ENCODE measurements at regions not wholly inside any gene's neighbourhood (a gene's known extent, or its start where the extent isn't known, plus 50 kb on each side); places are given as distances from the start of the nearest gene placed in this dataset.

DNA sequence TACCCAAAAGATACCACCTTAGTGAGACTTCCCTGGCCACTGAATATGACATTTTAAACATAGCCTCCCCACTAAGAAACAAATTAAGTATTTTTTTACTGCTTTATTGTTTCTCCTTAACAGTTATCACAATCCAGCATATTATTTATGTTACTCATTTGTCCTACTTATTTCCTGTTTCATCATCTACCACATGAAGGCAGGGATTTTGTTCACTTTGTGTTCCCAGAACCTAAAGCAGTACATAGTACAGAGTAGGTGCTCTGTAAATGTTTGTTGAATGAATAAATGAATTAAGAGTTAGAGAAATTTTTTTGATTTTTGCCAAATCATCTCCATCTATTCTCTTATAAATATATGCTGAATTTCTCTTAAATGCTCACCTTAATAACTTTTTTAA lies 318.4 kb upstream of the GIMD1 start:
- no peak overlapping the region for H3K27ac ChIP-seq (ENCODE audit: low read depth in 2 of 2, low read length in 2 of 2)
- no peaks in the 10 kb centered on the region for H3K9me3 ChIP-seq (ENCODE audit: control insufficient read depth in 2 of 2, low read length in 2 of 2)
- no peaks in the 10 kb centered on the region for H3K4me1 ChIP-seq (ENCODE audit: control insufficient read depth in 2 of 2, insufficient read depth in 2 of 2, low read length in 2 of 2)
- H3K4me3 ChIP-seq (ENCODE audit: low read length in 2 of 2) = no peak overlapping the region
- H3K27me3 ChIP-seq (ENCODE audit: control insufficient read depth in 2 of 2, insufficient read depth in 2 of 2, low read length in 2 of 2) = no peaks in the 10 kb centered on the region
- no peak overlapping the region for H3K9ac ChIP-seq (ENCODE audit: low read depth in 1 of 2, low read length in 2 of 2)
- H3K36me3 ChIP-seq (ENCODE audit: control insufficient read depth in 2 of 2, insufficient read depth in 2 of 2, low read length in 2 of 2) = no peaks in the 10 kb centered on the region

DNA sequence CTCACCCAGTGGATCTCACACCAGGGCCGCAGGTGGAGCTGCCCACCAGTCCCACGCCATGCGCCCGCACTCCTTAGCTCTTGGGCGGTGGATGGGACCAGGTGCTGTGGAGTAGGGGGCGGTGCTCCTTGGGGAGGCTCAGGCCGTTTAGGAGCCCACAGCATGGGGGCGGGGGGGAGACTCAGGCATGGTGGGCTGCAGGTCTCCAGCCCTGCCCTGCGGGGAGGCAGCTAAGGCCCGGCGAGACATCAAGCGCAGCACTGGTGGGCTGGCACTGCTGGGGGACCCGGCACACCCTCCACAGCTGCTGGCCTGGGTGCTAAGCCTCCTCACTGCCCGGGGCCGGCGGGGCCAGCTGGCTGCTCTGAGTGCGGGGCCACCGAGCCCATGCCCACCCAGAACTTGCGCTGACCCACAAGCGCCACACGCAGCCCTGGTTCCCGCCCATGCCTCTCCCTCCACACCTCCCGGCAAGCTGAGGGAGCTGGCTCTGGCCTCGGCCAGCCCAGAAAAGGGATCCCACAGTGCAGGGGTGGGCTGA lies 312.9 kb upstream of the GIMD1 start:
- no peaks in the 10 kb centered on the region for H3K27me3 ChIP-seq (ENCODE audit: control insufficient read depth in 2 of 2, insufficient read depth in 2 of 2, low read length in 2 of 2)
- H3K4me3 ChIP-seq (ENCODE audit: low read length in 2 of 2) = no peak overlapping the region
- no peaks in the 10 kb centered on the region for H3K4me1 ChIP-seq (ENCODE audit: control insufficient read depth in 2 of 2, insufficient read depth in 2 of 2, low read length in 2 of 2)
- no peak overlapping the region for H3K27ac ChIP-seq (ENCODE audit: low read depth in 2 of 2, low read length in 2 of 2)
- no peaks in the 10 kb centered on the region for H3K36me3 ChIP-seq (ENCODE audit: control insufficient read depth in 2 of 2, insufficient read depth in 2 of 2, low read length in 2 of 2)
- H3K9me3 ChIP-seq (ENCODE audit: control insufficient read depth in 2 of 2, low read length in 2 of 2) = no peaks in the 10 kb centered on the region
- H3K9ac ChIP-seq (ENCODE audit: low read depth in 1 of 2, low read length in 2 of 2) = no peak overlapping the region

- H3K4me3 ChIP-seq (ENCODE audit: low read length in 2 of 2) = no peak overlapping the region
- no peak overlapping the region for H3K27ac ChIP-seq (ENCODE audit: low read depth in 2 of 2, low read length in 2 of 2)
- H3K27me3 ChIP-seq (ENCODE audit: control insufficient read depth in 2 of 2, insufficient read depth in 2 of 2, low read length in 2 of 2) = no peaks in the 10 kb centered on the region
- H3K9me3 ChIP-seq (ENCODE audit: control insufficient read depth in 2 of 2, low read length in 2 of 2) = no peaks in the 10 kb centered on the region
- H3K9ac ChIP-seq (ENCODE audit: low read depth in 1 of 2, low read length in 2 of 2) = no peak overlapping the region
- H3K36me3 ChIP-seq (ENCODE audit: control insufficient read depth in 2 of 2, insufficient read depth in 2 of 2, low read length in 2 of 2) = no peaks in the 10 kb centered on the region
- H3K4me1 ChIP-seq (ENCODE audit: control insufficient read depth in 2 of 2, insufficient read depth in 2 of 2, low read length in 2 of 2) = no peaks in the 10 kb centered on the region
Measured at GRCh38 chr4:106679063-106679462, 310.5 kb upstream of the GIMD1 start.

- Histone ChIP-seq H3K27ac (ENCODE audit: low read depth in 2 of 2, low read length in 2 of 2) (no peak overlapping the region), H3K27me3 (ENCODE audit: control insufficient read depth in 2 of 2, insufficient read depth in 2 of 2, low read length in 2 of 2) (no peaks in the 10 kb centered on the region)
Measured at GRCh38 chr4:106677213-106677612, 308.6 kb upstream of the GIMD1 start.

DNA sequence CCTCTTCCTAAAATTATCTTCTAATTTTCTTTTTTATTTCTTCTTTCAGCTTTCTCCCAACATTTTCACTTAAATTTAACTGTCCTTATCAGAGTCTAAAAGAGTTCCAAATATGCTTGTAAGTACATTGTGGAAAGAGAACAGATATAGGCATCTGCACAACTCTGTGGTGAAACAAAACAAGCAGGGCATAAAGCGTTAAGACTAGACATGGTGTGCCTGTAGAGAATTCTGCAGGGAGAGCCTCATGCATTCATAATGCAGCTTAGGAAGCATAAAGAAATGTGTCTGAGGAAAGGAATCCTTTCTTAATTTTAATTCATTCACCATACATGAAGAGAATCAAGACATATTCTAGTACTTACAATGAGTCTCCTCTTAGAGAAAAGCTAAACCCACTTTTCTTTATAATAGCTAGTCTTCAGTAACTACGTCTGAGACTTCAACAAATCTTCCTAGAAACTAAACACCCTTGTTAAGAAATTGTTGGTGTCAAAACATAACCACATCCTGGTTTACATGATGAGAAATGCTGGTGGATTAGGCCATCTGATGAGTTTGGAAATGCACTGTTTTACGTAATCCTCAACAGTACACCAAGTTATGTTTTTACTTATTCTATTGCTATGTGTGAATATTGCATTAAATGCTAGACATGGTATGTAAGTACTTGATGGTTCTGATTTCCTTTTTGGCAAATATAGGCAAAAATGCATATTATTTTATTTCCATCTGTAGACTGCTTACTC lies 307.8 kb upstream of the GIMD1 start:
- Histone ChIP-seq H3K36me3 (ENCODE audit: control insufficient read depth in 2 of 2, insufficient read depth in 2 of 2, low read length in 2 of 2) (no peaks in the 10 kb centered on the region), H3K9me3 (ENCODE audit: control insufficient read depth in 2 of 2, low read length in 2 of 2) (no peaks in the 10 kb centered on the region), H3K9ac (ENCODE audit: low read depth in 1 of 2, low read length in 2 of 2) (no peak overlapping the region), H3K27ac (ENCODE audit: low read depth in 2 of 2, low read length in 2 of 2) (no peak overlapping the region), H3K27me3 (ENCODE audit: control insufficient read depth in 2 of 2, insufficient read depth in 2 of 2, low read length in 2 of 2) (no peaks in the 10 kb centered on the region), H3K4me3 (ENCODE audit: low read length in 2 of 2) (no peak overlapping the region), H3K4me1 (ENCODE audit: control insufficient read depth in 2 of 2, insufficient read depth in 2 of 2, low read length in 2 of 2) (no peaks in the 10 kb centered on the region)

More at GRCh38 chr4:106677213-106677612, 308.6 kb upstream of the GIMD1 start:
- H3K4me3 ChIP-seq (ENCODE audit: low read length in 2 of 2) = no peak overlapping the region
- no peak overlapping the region for H3K9ac ChIP-seq (ENCODE audit: low read depth in 1 of 2, low read length in 2 of 2)
- H3K4me1 ChIP-seq (ENCODE audit: control insufficient read depth in 2 of 2, insufficient read depth in 2 of 2, low read length in 2 of 2) = no peaks in the 10 kb centered on the region
- no peaks in the 10 kb centered on the region for H3K36me3 ChIP-seq (ENCODE audit: control insufficient read depth in 2 of 2, insufficient read depth in 2 of 2, low read length in 2 of 2)
- H3K9me3 ChIP-seq (ENCODE audit: control insufficient read depth in 2 of 2, low read length in 2 of 2) = no peaks in the 10 kb centered on the region

DNA sequence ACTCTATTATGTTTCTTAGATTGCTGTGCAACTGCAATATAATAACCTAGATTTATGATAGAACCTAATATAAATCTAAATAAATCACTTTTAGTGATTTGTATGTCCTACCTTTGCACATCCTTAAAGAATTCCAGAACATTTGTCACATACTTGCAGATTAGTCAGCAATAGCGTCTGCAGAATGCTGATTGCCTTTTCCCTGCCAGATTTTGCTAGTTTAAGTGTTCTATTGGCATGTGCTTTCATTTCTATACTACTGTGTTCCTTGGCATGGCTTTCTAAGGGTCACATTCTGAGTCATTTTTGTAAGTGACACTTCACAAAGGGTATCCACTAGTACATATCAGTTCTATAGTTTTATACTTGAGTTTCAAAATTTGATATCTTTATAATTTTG lies 303.1 kb upstream of the GIMD1 start:
- Histone ChIP-seq H3K4me1 (ENCODE audit: control insufficient read depth in 2 of 2, insufficient read depth in 2 of 2, low read length in 2 of 2) (no peaks in the 10 kb centered on the region), H3K27me3 (ENCODE audit: control insufficient read depth in 2 of 2, insufficient read depth in 2 of 2, low read length in 2 of 2) (no peaks in the 10 kb centered on the region), H3K36me3 (ENCODE audit: control insufficient read depth in 2 of 2, insufficient read depth in 2 of 2, low read length in 2 of 2) (no peaks in the 10 kb centered on the region), H3K9me3 (ENCODE audit: control insufficient read depth in 2 of 2, low read length in 2 of 2) (no peaks in the 10 kb centered on the region), H3K9ac (ENCODE audit: low read depth in 1 of 2, low read length in 2 of 2) (no peak overlapping the region), H3K4me3 (ENCODE audit: low read length in 2 of 2) (no peak overlapping the region), H3K27ac (ENCODE audit: low read depth in 2 of 2, low read length in 2 of 2) (no peak overlapping the region)

GRCh38 chr4:106670976-106671375 lies 302.4 kb upstream of the GIMD1 start:
- Histone ChIP-seq H3K27ac (ENCODE audit: low read depth in 2 of 2, low read length in 2 of 2) (no peak overlapping the region), H3K9me3 (ENCODE audit: control insufficient read depth in 2 of 2, low read length in 2 of 2) (no peaks in the 10 kb centered on the region), H3K4me1 (ENCODE audit: control insufficient read depth in 2 of 2, insufficient read depth in 2 of 2, low read length in 2 of 2) (no peaks in the 10 kb centered on the region), H3K27me3 (ENCODE audit: control insufficient read depth in 2 of 2, insufficient read depth in 2 of 2, low read length in 2 of 2) (no peaks in the 10 kb centered on the region), H3K36me3 (ENCODE audit: control insufficient read depth in 2 of 2, insufficient read depth in 2 of 2, low read length in 2 of 2) (no peaks in the 10 kb centered on the region), H3K9ac (ENCODE audit: low read depth in 1 of 2, low read length in 2 of 2) (no peak overlapping the region), H3K4me3 (ENCODE audit: low read length in 2 of 2) (no peak overlapping the region)

- H3K9me3 ChIP-seq (ENCODE audit: control insufficient read depth in 2 of 2, low read length in 2 of 2) = no peaks in the 10 kb centered on the region
- H3K4me1 ChIP-seq (ENCODE audit: control insufficient read depth in 2 of 2, insufficient read depth in 2 of 2, low read length in 2 of 2) = no peaks in the 10 kb centered on the region
- H3K27me3 ChIP-seq (ENCODE audit: control insufficient read depth in 2 of 2, insufficient read depth in 2 of 2, low read length in 2 of 2) = no peaks in the 10 kb centered on the region
- no peak overlapping the region for H3K27ac ChIP-seq (ENCODE audit: low read depth in 2 of 2, low read length in 2 of 2)
- H3K36me3 ChIP-seq (ENCODE audit: control insufficient read depth in 2 of 2, insufficient read depth in 2 of 2, low read length in 2 of 2) = no peaks in the 10 kb centered on the region
- no peak overlapping the region for H3K9ac ChIP-seq (ENCODE audit: low read depth in 1 of 2, low read length in 2 of 2)
- H3K4me3 ChIP-seq (ENCODE audit: low read length in 2 of 2) = no peak overlapping the region
Measured at GRCh38 chr4:106659371-106659770, 290.8 kb upstream of the GIMD1 start.

DNA sequence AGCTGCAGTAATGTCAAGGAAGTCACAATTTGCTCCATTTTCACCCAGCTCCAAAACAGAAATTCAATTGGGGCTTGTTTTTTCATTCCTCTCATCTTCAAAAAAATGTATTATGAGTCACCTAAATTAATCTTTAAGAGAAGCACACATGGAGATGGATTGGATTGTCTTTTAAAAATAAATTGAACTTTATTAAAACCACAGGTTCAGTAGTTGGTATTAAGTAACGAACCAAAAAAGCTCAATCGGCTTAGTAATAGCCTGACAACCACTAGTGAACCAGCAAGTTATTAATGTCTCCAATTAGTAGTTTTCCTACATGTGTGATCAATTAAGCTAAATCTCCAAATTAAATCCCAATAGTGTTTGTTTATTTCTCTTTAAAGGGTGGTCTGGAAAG lies 283.5 kb upstream of the GIMD1 start:
- Histone ChIP-seq H3K27ac (ENCODE audit: low read depth in 2 of 2, low read length in 2 of 2) (no peak overlapping the region), H3K4me1 (ENCODE audit: control insufficient read depth in 2 of 2, insufficient read depth in 2 of 2, low read length in 2 of 2) (no peaks in the 10 kb centered on the region), H3K36me3 (ENCODE audit: control insufficient read depth in 2 of 2, insufficient read depth in 2 of 2, low read length in 2 of 2) (no peaks in the 10 kb centered on the region), H3K9me3 (ENCODE audit: control insufficient read depth in 2 of 2, low read length in 2 of 2) (no peaks in the 10 kb centered on the region), H3K27me3 (ENCODE audit: control insufficient read depth in 2 of 2, insufficient read depth in 2 of 2, low read length in 2 of 2) (no peaks in the 10 kb centered on the region), H3K9ac (ENCODE audit: low read depth in 1 of 2, low read length in 2 of 2) (no peak overlapping the region), H3K4me3 (ENCODE audit: low read length in 2 of 2) (no peak overlapping the region)

- Histone ChIP-seq H3K27me3 (ENCODE audit: control insufficient read depth in 2 of 2, insufficient read depth in 2 of 2, low read length in 2 of 2) (no peaks in the 10 kb centered on the region), H3K4me1 (ENCODE audit: control insufficient read depth in 2 of 2, insufficient read depth in 2 of 2, low read length in 2 of 2) (no peaks in the 10 kb centered on the region), H3K9ac (ENCODE audit: low read depth in 1 of 2, low read length in 2 of 2) (no peak overlapping the region)
Measured at GRCh38 chr4:106650701-106651100, 282.1 kb upstream of the GIMD1 start.

More at GRCh38 chr4:106650701-106651100, 282.1 kb upstream of the GIMD1 start:
- Histone ChIP-seq H3K4me3 (ENCODE audit: low read length in 2 of 2) (no peak overlapping the region), H3K9me3 (ENCODE audit: control insufficient read depth in 2 of 2, low read length in 2 of 2) (no peaks in the 10 kb centered on the region), H3K36me3 (ENCODE audit: control insufficient read depth in 2 of 2, insufficient read depth in 2 of 2, low read length in 2 of 2) (no peaks in the 10 kb centered on the region), H3K27ac (ENCODE audit: low read depth in 2 of 2, low read length in 2 of 2) (no peak overlapping the region)
